ENCODE measurements at regions not wholly inside any gene's neighbourhood (a gene's known extent, or its start where the extent isn't known, plus 50 kb on each side); places are given as distances from the start of the nearest gene placed in this dataset.
"Not testable (repeated sequence)": the region's sequence is repeated elsewhere in the genome, so short reads cannot be mapped to it uniquely, and the experiment has no call there.

GRCh38 chr13:24931450-24932251 is 164.3 kb upstream of the PABPC3 start:
- no peak for DNase-seq

GRCh38 chr13:24933106-24934023 is 162.6 kb upstream of the PABPC3 start:
- not testable (repeated sequence) for DNase-seq

DNA sequence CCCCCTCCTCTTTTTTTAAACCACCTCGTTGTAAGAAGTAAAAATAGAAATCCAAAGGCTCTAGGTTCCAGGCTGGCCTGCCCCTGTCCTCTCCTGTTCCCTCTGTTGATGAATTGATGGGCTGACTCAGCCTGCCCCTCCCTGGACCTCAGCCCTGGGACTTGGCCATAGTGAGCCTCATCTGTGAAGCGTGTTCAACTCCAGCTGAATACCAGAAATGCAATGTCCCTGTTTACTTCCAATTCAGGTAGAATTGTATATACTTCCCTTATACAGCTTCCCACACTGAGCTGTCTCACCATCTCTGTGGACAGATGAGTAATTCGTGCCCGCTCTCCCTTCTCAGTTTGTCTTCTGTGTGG is 161.9 kb upstream of the PABPC3 start:
- not testable (repeated sequence) for DNase-seq

- DNase-seq = no peak
These were observed 157.0 kb upstream of the PABPC3 start for GRCh38 chr13:24938966-24939365.

DNA sequence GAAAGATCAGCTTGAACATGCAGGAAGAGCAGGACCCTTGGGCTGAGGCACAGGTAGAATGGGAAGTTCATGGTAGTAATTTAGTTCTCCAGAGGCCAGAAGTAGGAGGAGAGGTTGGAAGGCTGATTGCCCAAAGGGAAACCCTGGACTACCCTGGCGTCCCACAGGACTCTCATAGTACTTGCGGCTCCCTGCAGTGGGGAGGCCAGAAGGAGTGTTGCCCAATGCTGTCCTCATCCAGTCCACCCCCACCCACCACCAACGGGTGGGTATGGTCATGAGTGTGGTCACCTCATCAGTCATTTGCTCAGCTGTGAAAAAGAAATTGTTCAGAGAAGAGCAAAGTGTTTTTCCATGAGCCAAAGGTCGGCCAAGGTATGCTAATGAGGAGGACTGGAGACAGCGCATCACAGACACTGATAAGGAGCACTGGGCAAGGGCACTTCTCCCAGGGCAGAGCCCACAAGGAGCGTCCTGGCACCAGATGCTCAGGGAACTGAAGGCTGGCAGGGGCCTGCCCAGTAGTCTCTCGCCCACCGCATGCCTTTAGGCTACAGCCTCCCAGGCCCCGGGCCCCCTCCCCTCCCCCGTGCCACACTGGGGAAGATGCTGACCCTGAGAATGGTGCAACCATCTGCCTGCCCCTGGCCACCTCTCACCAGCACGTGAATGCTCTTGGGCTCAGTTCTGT is 154.8 kb upstream of the PABPC3 start:
- DNase-seq = not testable (repeated sequence)

GRCh38 chr13:24943136-24943535 is 152.8 kb upstream of the PABPC3 start:
- DNase-seq = no peak

- not testable (repeated sequence) for DNase-seq
These were observed 151.9 kb upstream of the PABPC3 start for GRCh38 chr13:24944073-24944472.

GRCh38 chr13:24948977-24949376 is 147.0 kb upstream of the PABPC3 start:
- DNase-seq = not testable (repeated sequence)

DNA sequence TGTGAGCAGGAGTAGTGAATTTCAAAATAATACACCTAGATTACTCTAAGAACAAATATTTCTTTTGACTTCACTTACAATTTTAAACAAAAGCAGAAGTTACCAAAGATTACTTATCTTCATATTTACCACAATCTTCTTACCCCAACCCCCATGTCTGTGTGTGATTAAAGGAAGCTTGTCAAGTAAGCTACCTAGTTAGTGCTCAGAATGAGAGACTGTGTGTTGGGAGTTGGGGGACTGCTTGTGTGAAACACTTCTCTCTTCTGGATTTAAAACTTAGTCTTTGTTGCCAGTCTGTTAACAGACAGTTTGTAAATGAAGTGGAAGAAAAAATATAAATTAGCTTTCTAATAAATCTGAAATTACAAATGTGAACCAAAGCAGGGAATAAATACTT is 145.3 kb upstream of the PABPC3 start:
- not testable (repeated sequence) for DNase-seq

GRCh38 chr13:24967970-24968369 is 128.0 kb upstream of the PABPC3 start:
- DNase-seq = not testable (repeated sequence)

DNA sequence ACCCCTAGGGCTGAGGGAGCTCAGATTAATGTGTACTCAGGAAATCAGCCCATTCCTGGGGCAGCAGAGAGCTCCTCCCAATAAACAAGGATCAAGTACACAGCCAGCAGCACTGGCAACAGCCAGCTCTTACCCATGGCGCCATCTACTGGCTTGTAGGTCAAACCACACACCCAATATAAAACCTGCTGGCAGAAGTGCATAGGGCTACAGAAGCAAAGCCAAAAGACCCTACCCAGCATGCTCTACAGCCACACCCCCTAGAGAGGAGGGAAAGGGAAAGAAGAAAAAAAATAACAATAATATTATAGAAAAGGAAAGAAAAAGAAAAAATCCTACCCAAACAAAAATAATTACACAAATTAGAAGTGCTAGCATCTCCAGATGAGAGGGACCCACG is 127.5 kb upstream of the PABPC3 start:
- not testable (repeated sequence) for DNase-seq

- DNase-seq = not testable (repeated sequence)
These were observed 122.8 kb upstream of the PABPC3 start for GRCh38 chr13:24973102-24973501.

DNA sequence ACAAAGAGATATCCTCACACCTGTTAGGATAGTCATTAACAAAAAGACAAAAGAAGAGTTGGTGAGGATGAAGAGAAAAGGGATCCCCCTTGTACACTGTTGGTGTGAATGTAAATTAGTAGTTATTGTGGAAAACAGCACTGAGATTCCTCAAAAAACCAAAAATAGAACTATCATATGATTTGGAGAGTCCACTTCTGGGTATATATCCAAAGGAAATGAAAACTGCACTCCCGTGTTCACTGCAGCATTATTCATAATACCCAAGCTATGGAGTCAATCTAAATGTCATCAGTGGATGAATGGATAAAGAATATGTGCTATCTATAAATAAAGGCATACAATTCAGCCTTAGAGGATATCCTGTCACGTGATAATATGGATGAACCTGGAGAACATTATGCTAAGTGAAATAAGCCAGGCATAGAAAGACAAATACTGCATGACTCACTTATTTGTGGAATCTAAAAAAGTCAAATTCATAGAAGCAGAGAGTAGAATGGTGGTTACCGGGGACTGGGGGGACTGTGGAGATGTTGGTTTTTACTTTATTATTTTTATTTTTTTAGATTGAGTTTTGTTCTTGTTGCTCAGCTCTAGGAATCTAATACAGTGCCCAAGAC is 114.6 kb upstream of the PABPC3 start:
- not testable (repeated sequence) for DNase-seq

- no peak for DNase-seq
These were observed 113.5 kb upstream of the PABPC3 start for GRCh38 chr13:24982333-24982999.

- no peak for DNase-seq
These were observed 112.8 kb upstream of the PABPC3 start for GRCh38 chr13:24983094-24983493.

GRCh38 chr13:24984134-24984533 is 111.8 kb upstream of the PABPC3 start:
- no peak for DNase-seq

DNA sequence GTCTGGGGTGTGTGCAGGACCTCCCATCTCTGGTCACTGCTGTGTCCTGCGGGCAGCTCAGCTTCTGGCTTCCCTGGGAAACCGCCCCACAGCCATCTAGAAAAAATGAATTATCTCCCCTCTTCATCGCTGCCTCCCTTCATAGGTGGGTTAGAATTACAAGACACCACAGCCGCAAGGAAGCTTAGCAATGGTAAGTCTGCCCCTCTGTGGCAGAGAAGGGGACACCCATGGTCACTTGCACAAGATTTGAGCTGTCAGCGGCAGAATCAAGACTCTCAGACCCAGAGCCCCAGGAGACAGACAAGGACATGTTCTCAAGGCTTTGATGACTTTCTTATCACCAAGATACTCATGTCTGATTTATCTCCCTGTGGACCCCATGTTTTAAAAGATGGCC is 110.8 kb upstream of the PABPC3 start:
- no peak for DNase-seq

- DNase-seq = no peak
These were observed 110.0 kb upstream of the PABPC3 start for GRCh38 chr13:24985896-24986295.

DNA sequence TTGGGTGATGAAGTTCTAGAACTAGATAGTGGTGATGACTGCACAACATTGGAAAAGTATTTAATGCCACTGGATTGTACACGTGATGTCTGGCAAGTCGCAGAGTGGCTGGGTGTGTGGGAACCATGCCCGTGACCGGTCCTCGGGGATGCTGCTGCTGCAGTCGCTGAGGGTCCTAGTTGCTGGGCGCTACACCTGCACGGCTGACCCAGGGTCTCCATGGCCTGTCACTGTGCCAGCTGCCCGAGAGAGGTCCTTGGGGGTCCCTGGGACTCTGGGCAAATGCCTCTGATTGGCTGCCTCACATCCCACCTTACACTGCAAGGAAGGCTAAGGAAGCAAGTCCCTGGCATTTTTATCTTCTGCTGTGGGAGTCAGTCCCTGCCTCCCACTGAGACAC is 109.1 kb upstream of the PABPC3 start:
- no peak for DNase-seq

DNA sequence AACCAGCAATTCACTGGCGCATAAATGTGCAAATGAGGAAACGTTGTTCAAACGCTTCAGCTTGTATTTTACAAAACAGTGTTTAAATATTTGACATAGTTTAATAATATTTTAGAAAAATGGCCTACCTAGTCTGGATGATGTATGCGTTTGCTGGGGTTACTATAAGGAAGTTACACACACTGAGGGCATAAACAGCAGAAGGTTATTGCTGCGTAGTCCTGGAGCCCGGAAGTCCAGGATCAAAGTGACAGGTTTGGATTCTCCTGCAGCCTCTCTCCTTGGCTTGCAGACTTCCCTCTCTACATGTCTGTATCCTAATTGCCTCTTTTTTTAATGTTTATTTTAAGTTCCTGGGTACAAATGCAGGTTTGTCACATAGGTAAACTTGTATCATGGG is 106.0 kb upstream of the PABPC3 start:
- not testable (repeated sequence) for DNase-seq

- DNase-seq = not testable (repeated sequence)
These were observed 103.0 kb upstream of the PABPC3 start for GRCh38 chr13:24992946-24993345.
